ENCODE measurements at regions not wholly inside any gene's neighbourhood (a gene's known extent, or its start where the extent isn't known, plus 50 kb on each side); places are given as distances from the start of the nearest gene placed in this dataset.

- H3K36me3 ChIP-seq (ENCODE audit: insufficient read depth, low read length, poor library complexity, severe bottlenecking): no peaks in the 10 kb centered on the region
- ChIA-PET POLR2A (ENCODE audit: low non-redundant PET) (no interaction called here), CTCF (no interaction called here)
- no peak overlapping the region for H3K27ac ChIP-seq (ENCODE audit: low read depth, low read length, poor library complexity, severe bottlenecking)
- BruUV-seq (replicated peaks): no TSS peak
- DNase-seq (ENCODE audit: low spot score): no peak
- no peak overlapping the region for H3K4me3 ChIP-seq (ENCODE audit: low read depth, low read length, poor library complexity, severe bottlenecking)
- intact Hi-C loops (cut with micrococcal nuclease; ENCODE audit: unreplicated experiment): no loop called here
- no peaks in the 10 kb centered on the region for H3K4me1 ChIP-seq (ENCODE audit: insufficient read depth, low read length, poor library complexity, severe bottlenecking)
- H3K9me3 ChIP-seq (ENCODE audit: low read depth, low read length, poor library complexity, severe bottlenecking): no peaks in the 10 kb centered on the region
- H3K27me3 ChIP-seq (replicated peaks; ENCODE audit: insufficient read depth, low read depth, low read length, poor library complexity): peaks cover 19% of the 10 kb centered on the region
- TF ChIP-seq EZH2 (IDR thresholded peaks at IDR 0.05; ENCODE audit: borderline replicate concordance, low read depth, low read length, poor library complexity, severe bottlenecking) (no peak), CTCF (conservative IDR thresholded peaks at IDR 0.05; ENCODE audit: low read depth, low read length) (no peak)
Measured at GRCh38 chr4:185916231-185916630, 104.2 kb upstream of the SORBS2 start.

- ChIA-PET CTCF (interaction anchor here (0.6 kb wide), 1 partner anchor 35 kb away, joined by 4 read pairs; no protein-coding TSS in a partner anchor), POLR2A (ENCODE audit: low non-redundant PET) (no interaction called here)
- Histone ChIP-seq H3K27ac (ENCODE audit: low read depth, low read length, poor library complexity, severe bottlenecking) (no peak overlapping the region), H3K36me3 (ENCODE audit: insufficient read depth, low read length, poor library complexity, severe bottlenecking) (no peaks in the 10 kb centered on the region), H3K9me3 (ENCODE audit: low read depth, low read length, poor library complexity, severe bottlenecking) (no peaks in the 10 kb centered on the region), H3K4me3 (ENCODE audit: low read depth, low read length, poor library complexity, severe bottlenecking) (no peak overlapping the region), H3K4me1 (ENCODE audit: insufficient read depth, low read length, poor library complexity, severe bottlenecking) (no peaks in the 10 kb centered on the region), H3K27me3 (replicated peaks; ENCODE audit: insufficient read depth, low read depth, low read length, poor library complexity) (peaks cover 22% of the 10 kb centered on the region)
- intact Hi-C loops (cut with micrococcal nuclease; ENCODE audit: unreplicated experiment): no loop called here
- no TSS peak for BruUV-seq (replicated peaks)
- no peak for DNase-seq (ENCODE audit: low spot score)
- TF ChIP-seq EZH2 (IDR thresholded peaks at IDR 0.05; ENCODE audit: borderline replicate concordance, low read depth, low read length, poor library complexity, severe bottlenecking): no peak
- TF ChIP-seq CTCF (conservative IDR thresholded peaks at IDR 0.05; ENCODE audit: low read depth, low read length): no peak
Measured at GRCh38 chr4:185916683-185917082, 104.7 kb upstream of the SORBS2 start.

DNA sequence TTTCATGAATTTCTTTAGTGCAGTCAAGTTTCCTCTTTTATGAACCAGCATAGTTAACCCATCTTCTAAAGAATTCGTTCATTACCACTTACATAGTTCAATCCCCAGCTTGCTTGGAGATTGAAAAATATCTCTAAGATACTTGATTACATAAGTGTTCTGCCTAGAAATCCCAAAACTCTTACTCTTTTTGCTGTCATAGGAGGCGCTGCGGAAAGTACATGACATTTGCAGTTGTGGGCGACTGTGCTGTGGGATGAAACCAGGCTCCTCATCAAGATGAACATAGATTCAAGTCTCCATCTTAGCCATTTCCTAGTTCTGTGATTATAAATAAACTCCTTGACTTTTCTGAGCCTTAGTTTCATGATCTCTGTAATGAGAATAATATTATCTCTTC is 107.1 kb upstream of the SORBS2 start:
- H3K9me3 ChIP-seq (ENCODE audit: low read depth, low read length, poor library complexity, severe bottlenecking): no peaks in the 10 kb centered on the region
- peaks cover 30% of the 10 kb centered on the region for H3K27me3 ChIP-seq (replicated peaks; ENCODE audit: insufficient read depth, low read depth, low read length, poor library complexity)
- H3K4me3 ChIP-seq (ENCODE audit: low read depth, low read length, poor library complexity, severe bottlenecking): no peak overlapping the region
- H3K36me3 ChIP-seq (ENCODE audit: insufficient read depth, low read length, poor library complexity, severe bottlenecking): no peaks in the 10 kb centered on the region
- BruUV-seq (replicated peaks): no TSS peak
- no peak for DNase-seq (ENCODE audit: low spot score)
- CTCF ChIA-PET: no interaction called here
- H3K4me1 ChIP-seq (ENCODE audit: insufficient read depth, low read length, poor library complexity, severe bottlenecking): no peaks in the 10 kb centered on the region
- no peak overlapping the region for H3K27ac ChIP-seq (ENCODE audit: low read depth, low read length, poor library complexity, severe bottlenecking)
- TF ChIP-seq EZH2 (IDR thresholded peaks at IDR 0.05; ENCODE audit: borderline replicate concordance, low read depth, low read length, poor library complexity, severe bottlenecking) (no peak), CTCF (conservative IDR thresholded peaks at IDR 0.05; ENCODE audit: low read depth, low read length) (no peak)
- POLR2A ChIA-PET (ENCODE audit: low non-redundant PET): no interaction called here
- intact Hi-C loops (cut with micrococcal nuclease; ENCODE audit: unreplicated experiment): no loop called here

Measured in A673 (cell line).